Activated naive CD8-positive, alpha-beta T cell treated with anti-CD3 and anti-CD28 coated beads, Interleukin-2, amount 10 ng/mL, durations not matched to agents 7 days and 5 days (primary cell): ENCODE measurements at regions not wholly inside any gene's neighbourhood (a gene's known extent, or its start where the extent isn't known, plus 50 kb on each side); places are given as distances from the start of the nearest gene placed in this dataset.
"Not testable (repeated sequence)": the region's sequence is repeated elsewhere in the genome, so short reads cannot be mapped to it uniquely, and the experiment has no call there.

Source experiments
- ATAC-seq: fragments of 150-1000 bp; cut with Tn5 transposase; one replicate; pipeline ENCODE4 v1.10.0; 2021; ENCODE audit warnings: low read depth, moderate library complexity
- POLR2A ChIA-PET: fragments of 350-600 bp; sonication (Branson Sonifier 250); formaldehyde crosslinking; loops from one replicate; lab custom pipeline; 2021; ENCODE audit warnings: antibody characterized with exemption; lab: Charles Lee
- DNase-seq: peaks from one replicate; pipeline ENCODE4 v3.0.0; 2021
- H3K27ac Mint-ChIP-seq: one replicate; pipeline ENCODE4 v1.8.0; 2022; ENCODE audit warnings: mild to moderate bottlenecking, mixed read lengths
- H3K27me3 Mint-ChIP-seq: one replicate; pipeline ENCODE4 v1.8.0; 2022; ENCODE audit warnings: mild to moderate bottlenecking, moderate library complexity, mixed read lengths
- H3K36me3 Mint-ChIP-seq: one replicate; pipeline ENCODE4 v1.8.0; 2021; ENCODE audit warnings: mild to moderate bottlenecking, mixed read lengths
- H3K4me1 Mint-ChIP-seq: one replicate; pipeline ENCODE4 v1.8.0; 2021; ENCODE audit warnings: mixed read lengths
- H3K4me3 Mint-ChIP-seq: one replicate; pipeline ENCODE4 v1.8.0; 2022; ENCODE audit warnings: mild to moderate bottlenecking, moderate library complexity, mixed read lengths
- H3K9me3 Mint-ChIP-seq: one replicate; pipeline ENCODE4 v1.8.0; 2021; ENCODE audit warnings: mixed read lengths

DNA sequence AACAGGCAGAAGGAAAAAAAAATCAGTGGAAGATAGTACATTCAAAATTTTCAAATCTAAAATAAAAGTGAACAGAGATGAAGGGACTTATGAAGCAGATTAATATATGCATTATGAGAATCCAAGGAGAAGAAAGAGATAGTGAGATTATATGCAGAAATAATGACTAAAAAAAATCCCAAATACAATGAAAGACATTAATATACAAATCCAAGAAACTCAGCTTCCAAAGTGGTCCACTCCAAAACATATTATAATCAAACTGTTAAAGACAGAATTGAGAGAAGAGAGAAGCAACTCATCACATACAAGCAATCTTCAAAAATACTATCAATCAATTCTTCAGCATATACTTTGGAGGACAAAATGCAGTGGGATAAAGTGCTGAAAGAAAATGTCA lies 73.5 kb upstream of the CARMIL1 start:
- peaks cover 6% of the 10 kb centered on the region for H3K9me3 Mint-ChIP-seq
- no peak overlapping the region for H3K4me3 Mint-ChIP-seq
- H3K4me1 Mint-ChIP-seq, result no peaks in the 10 kb centered on the region
- H3K27me3 Mint-ChIP-seq, result peaks cover 13% of the 10 kb centered on the region
- H3K27ac Mint-ChIP-seq, result no peak overlapping the region
- ATAC-seq, result no peak
- POLR2A ChIA-PET, result no interaction called here
- no peaks in the 10 kb centered on the region for H3K36me3 Mint-ChIP-seq
- no peak for DNase-seq

DNA sequence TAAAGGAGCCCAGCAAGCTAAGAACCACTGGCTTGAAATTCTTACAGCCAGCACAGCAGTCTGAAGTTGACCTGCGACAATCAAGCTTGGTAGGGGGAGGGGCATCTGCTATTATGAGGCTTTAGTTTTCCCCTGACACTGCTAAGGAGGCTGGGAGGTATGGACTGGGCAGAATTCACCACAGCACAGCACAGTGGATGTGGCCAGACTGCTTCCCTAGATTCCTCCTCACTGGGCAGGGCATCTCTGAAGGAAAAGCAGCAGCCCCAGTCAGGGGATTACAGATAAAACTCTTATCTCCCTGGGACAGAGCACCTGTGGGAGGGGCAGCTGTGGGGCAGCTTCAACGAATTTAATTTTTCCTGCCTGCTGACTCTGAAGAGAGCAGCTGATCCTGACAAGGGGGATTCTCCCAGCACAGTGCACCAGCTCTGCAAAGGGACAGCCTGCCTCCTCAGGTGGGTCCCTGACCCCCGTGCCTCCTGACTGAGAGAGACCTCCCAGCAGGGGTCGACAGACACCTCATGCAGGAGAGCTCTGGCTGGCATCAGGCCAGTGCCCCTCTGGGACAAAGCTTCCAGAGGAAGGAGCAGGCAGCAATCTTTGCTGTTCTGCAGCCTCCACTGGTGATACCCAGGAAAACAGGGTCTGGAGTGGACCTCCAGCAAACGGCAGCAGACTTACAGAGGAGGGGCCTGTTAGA lies 71.6 kb upstream of the CARMIL1 start:
- H3K9me3 Mint-ChIP-seq, H3K4me3 Mint-ChIP-seq, H3K4me1 Mint-ChIP-seq, H3K27ac Mint-ChIP-seq, H3K36me3 Mint-ChIP-seq, DNase-seq, ATAC-seq, POLR2A ChIA-PET: not testable (repeated sequence)
- H3K27me3 Mint-ChIP-seq, result peaks cover 15% of the 10 kb centered on the region

DNA sequence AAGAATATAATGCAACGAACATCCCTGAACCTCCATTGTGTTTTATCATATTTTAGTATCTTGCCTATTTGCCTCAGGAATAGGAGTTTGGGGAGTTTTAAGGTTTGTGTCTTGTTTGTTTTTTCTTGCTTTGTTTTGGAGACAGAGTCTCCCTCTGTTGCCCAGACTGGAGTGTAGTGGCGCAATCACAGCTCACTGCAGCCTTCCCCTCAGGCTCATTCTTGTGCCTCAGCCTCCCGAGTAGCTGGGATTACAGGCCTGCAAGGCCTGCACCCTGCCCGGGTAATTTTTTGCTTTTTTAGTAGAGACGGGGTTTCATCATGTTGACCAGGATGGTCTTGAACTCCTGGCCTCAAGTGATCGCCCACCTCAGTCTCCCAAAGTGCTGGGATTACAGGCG lies 63.3 kb upstream of the CARMIL1 start:
- Mint-ChIP-seq H3K9me3 (peaks cover 3% of the 10 kb centered on the region), H3K4me3 (no peak overlapping the region), H3K4me1 (no peaks in the 10 kb centered on the region), H3K27me3 (peaks cover 2% of the 10 kb centered on the region), H3K27ac (no peak overlapping the region), H3K36me3 (no peaks in the 10 kb centered on the region)
- DNase-seq (no peak), ATAC-seq (no peak)
- POLR2A ChIA-PET, result no interaction called here

DNA sequence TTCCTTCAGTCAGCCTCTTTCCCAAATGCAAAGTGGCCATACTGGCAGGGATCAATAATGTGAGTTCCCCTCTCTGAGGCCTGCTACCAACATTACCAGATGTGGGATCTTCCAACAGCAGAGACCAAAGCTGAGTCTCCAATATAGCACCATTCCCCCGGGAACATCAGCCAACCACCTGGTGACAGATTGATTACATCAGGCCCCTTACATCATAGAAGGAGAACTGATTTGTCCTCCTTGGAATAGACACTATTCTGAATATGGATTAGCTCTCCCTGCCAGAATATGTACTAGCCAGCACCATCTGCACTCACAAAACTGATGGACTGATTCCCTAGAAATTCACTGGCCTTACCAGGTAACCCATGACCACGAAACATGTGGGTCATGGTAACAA lies 61.9 kb upstream of the CARMIL1 start:
- H3K4me1 Mint-ChIP-seq, result no peaks in the 10 kb centered on the region
- peaks cover 1% of the 10 kb centered on the region for H3K9me3 Mint-ChIP-seq
- H3K36me3 Mint-ChIP-seq, result no peaks in the 10 kb centered on the region
- ATAC-seq (no peak), DNase-seq (no peak)
- POLR2A ChIA-PET, result no interaction called here
- H3K27me3 Mint-ChIP-seq, result peaks cover 2% of the 10 kb centered on the region
- H3K4me3 Mint-ChIP-seq, result no peak overlapping the region
- no peak overlapping the region for H3K27ac Mint-ChIP-seq

DNA sequence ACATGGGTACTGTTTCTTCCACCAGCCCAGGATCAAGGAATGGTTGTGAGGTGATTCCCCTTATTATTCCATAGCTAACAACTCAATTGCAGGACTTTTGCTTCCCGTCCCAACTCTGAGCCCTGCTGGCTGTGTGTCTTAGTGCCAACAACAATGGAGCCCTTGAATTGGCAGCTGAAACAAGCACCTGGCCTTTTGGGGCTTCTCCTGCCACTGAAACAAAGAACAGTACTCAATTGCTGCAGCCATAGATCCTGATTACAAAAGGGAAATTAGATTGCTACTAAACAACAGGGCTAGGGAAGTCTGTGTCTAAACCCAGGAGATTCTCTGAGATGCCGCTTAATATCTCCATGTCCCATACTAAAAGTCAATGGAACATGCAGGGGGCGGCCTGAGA lies 61.3 kb upstream of the CARMIL1 start:
- Mint-ChIP-seq H3K36me3 (no peaks in the 10 kb centered on the region), H3K27ac (no peak overlapping the region), H3K4me1 (no peaks in the 10 kb centered on the region), H3K27me3 (no peaks in the 10 kb centered on the region), H3K4me3 (no peak overlapping the region), H3K9me3 (peaks cover 1% of the 10 kb centered on the region)
- DNase-seq (no peak), ATAC-seq (no peak)
- POLR2A ChIA-PET, result no interaction called here

DNA sequence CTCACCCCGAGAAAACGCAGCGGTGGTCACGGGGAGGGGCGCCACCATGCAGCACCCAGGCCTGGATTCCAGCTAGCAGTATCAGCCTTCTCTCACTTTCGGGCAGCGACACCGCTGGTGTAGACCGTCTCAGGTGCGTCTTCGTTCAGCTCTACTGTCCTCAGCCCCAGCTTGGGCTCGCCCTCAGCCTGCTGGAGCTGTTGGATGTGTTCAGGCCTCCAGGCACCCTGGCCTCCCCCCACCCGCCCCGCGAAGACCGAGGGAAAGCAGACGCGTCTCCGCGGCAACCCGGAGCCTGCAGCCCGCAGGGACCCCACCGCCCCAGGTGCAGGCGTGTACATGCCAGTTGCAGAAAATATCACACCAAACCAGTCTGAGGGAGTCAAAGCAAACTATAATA lies 60.8 kb upstream of the CARMIL1 start:
- Mint-ChIP-seq H3K4me3 (no peak overlapping the region), H3K4me1 (no peaks in the 10 kb centered on the region), H3K36me3 (no peaks in the 10 kb centered on the region), H3K27ac (no peak overlapping the region), H3K9me3 (no peaks in the 10 kb centered on the region), H3K27me3 (no peaks in the 10 kb centered on the region)
- POLR2A ChIA-PET, result no interaction called here
- DNase-seq (no peak), ATAC-seq (no peak)

DNA sequence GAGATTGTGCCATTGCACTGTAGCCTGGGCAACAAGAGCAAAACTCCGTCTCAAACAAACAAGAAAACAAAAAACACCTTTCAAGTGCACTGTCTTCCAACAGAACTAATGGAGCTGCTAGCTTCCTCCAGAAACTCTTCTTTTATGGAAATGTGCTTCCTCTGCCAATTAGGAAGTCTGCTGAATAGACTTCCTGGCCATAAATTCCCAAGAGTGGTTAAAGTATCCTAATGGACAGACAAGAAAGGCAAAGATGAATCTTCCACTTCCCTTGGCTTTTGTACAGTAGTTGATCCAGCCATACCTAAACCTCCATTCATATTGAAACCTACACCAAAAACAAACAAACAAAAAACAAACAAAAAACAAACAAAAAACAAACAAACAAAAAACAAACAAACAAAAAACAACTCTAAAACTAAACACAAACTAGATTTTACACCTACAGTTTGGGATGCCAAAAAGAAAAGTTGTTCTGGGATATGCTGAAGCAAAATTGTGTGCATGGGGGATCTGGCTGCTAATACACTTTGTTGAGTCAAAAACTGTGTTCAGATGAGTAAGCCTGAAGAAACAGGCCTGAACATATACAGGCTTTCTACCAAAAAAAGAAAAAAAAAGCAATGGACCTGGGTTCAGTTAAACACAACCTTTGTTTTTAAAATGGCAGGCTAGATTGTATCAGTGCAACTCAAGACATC lies 59.8 kb upstream of the CARMIL1 start:
- ATAC-seq (no peak), DNase-seq (no peak)
- H3K36me3 Mint-ChIP-seq, result no peaks in the 10 kb centered on the region
- H3K27ac Mint-ChIP-seq, result no peak overlapping the region
- H3K4me1 Mint-ChIP-seq, result peaks cover 9% of the 10 kb centered on the region
- H3K9me3 Mint-ChIP-seq, result no peaks in the 10 kb centered on the region
- no peaks in the 10 kb centered on the region for H3K27me3 Mint-ChIP-seq
- POLR2A ChIA-PET, result no interaction called here
- H3K4me3 Mint-ChIP-seq, result no peak overlapping the region

DNA sequence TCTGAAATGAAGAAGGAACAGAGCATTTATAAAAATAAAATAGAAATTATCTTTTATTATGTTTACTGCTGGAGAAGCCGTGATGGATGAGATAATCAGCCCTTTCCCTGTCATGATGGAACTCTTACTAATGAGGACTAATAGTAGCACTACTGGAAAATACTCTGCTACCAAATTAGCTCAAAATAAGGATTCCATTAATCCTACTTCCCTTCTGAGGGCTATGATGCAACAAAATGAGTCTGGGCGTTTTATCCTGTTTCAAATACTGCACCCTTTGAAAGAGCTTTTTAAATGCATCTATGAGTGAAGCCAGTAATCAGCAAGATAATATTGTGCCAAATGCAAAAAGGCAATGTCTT lies 59.3 kb upstream of the CARMIL1 start:
- POLR2A ChIA-PET, result no interaction called here
- no peak overlapping the region for H3K27ac Mint-ChIP-seq
- H3K4me1 Mint-ChIP-seq, result peaks cover 9% of the 10 kb centered on the region
- no peaks in the 10 kb centered on the region for H3K9me3 Mint-ChIP-seq
- ATAC-seq (no peak), DNase-seq (no peak)
- no peak overlapping the region for H3K4me3 Mint-ChIP-seq
- no peaks in the 10 kb centered on the region for H3K27me3 Mint-ChIP-seq
- no peaks in the 10 kb centered on the region for H3K36me3 Mint-ChIP-seq

DNA sequence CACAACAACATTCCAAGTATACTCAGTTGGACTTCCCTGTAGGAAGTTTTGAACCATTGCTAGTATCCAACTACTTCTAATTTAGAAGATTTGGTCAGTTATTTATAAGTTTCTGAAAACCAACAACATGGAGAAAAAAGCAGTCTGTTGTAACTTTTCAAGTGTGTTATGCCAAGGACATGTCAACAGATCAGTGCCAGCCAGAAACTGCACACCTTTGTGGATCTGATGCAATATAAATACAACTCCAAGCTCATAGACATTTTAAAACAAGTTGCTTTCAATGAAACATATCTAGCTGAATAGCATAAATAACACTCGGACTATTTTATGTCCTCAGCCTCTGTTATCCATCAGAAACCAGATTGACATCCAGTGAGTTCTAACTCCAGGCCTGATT lies 58.3 kb upstream of the CARMIL1 start:
- DNase-seq (no peak), ATAC-seq (no peak)
- Mint-ChIP-seq H3K4me3 (no peak overlapping the region), H3K27ac (no peak overlapping the region), H3K27me3 (peaks cover 2% of the 10 kb centered on the region), H3K9me3 (no peaks in the 10 kb centered on the region), H3K4me1 (peaks cover 9% of the 10 kb centered on the region), H3K36me3 (no peaks in the 10 kb centered on the region)
- POLR2A ChIA-PET, result interaction anchor here (0.6 kb wide), 1 partner anchor 91 kb away, joined by 3 read pairs; no protein-coding TSS in a partner anchor

DNA sequence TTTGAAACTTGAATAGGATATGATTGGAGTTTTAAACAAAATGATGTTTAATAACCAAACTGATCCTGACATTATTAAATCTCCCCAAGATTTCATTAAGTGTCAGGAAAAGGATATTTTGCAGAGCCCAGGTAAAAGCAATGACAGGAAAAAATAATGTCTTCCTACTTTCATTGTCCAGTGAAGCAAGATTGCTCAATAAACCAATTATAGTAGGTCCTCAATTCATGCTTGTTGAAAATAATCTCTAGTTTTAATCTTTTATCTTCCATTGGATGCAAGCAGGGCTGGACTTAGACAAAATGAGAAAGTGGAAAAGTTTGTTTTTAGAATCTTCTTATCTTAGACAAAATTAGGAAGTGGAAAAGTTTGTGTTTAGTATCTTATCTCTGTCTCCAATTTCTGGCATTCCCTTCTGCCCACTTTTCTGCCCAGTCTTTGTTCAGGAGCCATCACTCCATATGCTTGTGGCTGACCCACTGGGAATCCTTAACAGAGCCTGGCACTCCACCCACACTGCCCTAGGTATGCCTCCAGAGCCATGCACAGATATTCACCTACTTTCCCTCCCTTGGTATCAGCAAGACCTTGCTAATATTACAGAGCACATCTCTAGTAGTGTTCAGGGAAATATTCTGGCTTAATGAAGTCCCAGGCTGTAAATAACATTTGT lies 57.0 kb upstream of the CARMIL1 start:
- DNase-seq (no peak), ATAC-seq (no peak)
- peaks cover 2% of the 10 kb centered on the region for H3K27me3 Mint-ChIP-seq
- no peak overlapping the region for H3K27ac Mint-ChIP-seq
- no peaks in the 10 kb centered on the region for H3K36me3 Mint-ChIP-seq
- H3K9me3 Mint-ChIP-seq, result no peaks in the 10 kb centered on the region
- H3K4me3 Mint-ChIP-seq, result no peak overlapping the region
- POLR2A ChIA-PET, result no interaction called here
- peaks cover 9% of the 10 kb centered on the region for H3K4me1 Mint-ChIP-seq

DNA sequence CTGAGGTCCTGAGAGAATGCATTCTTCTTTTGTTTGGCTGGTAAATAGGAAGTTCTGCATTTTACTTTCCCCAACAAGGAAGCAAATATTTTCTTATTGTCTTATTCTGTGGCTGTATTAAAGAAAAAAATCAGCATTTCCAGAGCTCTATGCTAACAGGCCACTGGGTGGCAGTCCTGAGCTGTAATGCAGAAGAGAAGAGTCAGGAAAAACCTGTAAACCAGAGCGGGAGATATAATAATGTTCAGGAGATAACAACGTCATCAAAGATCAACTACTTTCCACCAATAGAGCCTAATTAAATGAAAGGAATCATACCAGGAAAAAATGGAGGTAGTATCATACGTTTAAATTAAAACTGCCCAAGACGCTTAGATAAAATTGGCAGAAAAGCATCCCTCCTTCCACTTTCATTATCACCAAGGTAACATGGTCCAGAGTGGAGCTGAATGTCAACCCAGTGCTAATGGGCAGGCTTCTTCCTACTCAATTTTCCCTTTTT lies 55.6 kb upstream of the CARMIL1 start:
- Mint-ChIP-seq H3K4me3 (peak overlapping the region; percentile 82), H3K4me1 (peaks cover 9% of the 10 kb centered on the region), H3K27me3 (peaks cover 2% of the 10 kb centered on the region), H3K27ac (peak overlapping the region; percentile 32), H3K9me3 (no peaks in the 10 kb centered on the region), H3K36me3 (no peaks in the 10 kb centered on the region)
- DNase-seq (peak; percentile 63), ATAC-seq (peak; percentile 58)
- POLR2A ChIA-PET, result interaction anchor here (1.0 to 1.2 kb wide), 2 partner anchors 35 to 331 kb away, joined by 3 read pairs; no protein-coding TSS in a partner anchor

DNA sequence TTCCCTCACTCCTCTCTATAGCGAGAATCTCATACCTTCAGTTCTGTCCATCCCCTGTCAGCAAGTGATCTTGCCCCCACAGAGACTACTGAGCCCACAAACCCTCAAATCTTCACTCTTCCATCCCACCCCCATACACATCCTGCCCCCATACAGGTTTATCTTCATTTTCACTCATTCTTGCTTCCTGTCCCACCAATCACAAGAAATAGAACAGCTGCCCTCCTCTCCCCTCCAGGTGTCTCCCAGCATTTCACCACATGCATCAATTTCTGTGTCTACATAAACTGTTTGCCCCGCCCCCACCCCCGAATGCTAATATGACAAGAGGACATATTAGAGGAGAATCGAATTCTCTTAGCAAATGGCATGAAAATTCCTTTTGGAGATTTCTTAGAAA lies 54.9 kb upstream of the CARMIL1 start:
- DNase-seq (no peak), ATAC-seq (no peak)
- no peak overlapping the region for H3K27ac Mint-ChIP-seq
- peaks cover 2% of the 10 kb centered on the region for H3K27me3 Mint-ChIP-seq
- POLR2A ChIA-PET, result no interaction called here
- no peaks in the 10 kb centered on the region for H3K36me3 Mint-ChIP-seq
- H3K9me3 Mint-ChIP-seq, result no peaks in the 10 kb centered on the region
- peak overlapping the region; percentile 82 for H3K4me3 Mint-ChIP-seq
- peaks cover 9% of the 10 kb centered on the region for H3K4me1 Mint-ChIP-seq

DNA sequence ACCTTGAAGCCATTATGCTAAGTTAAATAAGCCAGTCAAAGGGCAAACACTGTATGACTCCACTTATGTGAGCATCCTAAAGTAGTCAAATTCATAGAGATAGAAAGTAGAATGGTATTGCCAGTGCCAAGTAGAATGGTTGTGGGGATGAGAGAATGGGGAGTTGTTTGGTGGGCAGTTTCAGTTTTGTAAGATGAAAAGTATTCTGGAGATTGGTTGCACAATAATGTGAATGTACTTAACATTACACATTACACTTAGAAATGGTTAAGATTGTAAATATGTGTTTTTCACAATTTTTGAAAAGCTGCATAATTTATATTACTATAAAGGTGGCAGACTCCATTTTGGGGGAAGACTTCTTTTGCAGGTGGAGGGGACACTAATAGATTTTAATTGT lies 51.3 kb upstream of the CARMIL1 start:
- Mint-ChIP-seq H3K36me3 (no peaks in the 10 kb centered on the region), H3K4me1 (peaks cover 9% of the 10 kb centered on the region), H3K4me3 (no peak overlapping the region), H3K27me3 (peaks cover 2% of the 10 kb centered on the region), H3K9me3 (no peaks in the 10 kb centered on the region), H3K27ac (no peak overlapping the region)
- DNase-seq (no peak), ATAC-seq (no peak)
- POLR2A ChIA-PET, result no interaction called here
